IMR-90 (cell line): ENCODE measurements at regions not wholly inside any gene's neighbourhood (a gene's known extent, or its start where the extent isn't known, plus 50 kb on each side); places are given as distances from the start of the nearest gene placed in this dataset.

Experiments
- ATAC-seq: fragments of 200-7000 bp; cut with Tn5 transposase; 2 replicates; pipeline ENCODE4 v1.9.1; 2020; ENCODE audit warnings: low read depth, mild to moderate bottlenecking, moderate library complexity
- BruUV-seq: library from RNA; stranded (reverse); fragments of 400-500 nt; replicated peaks from 2 replicates; lab custom pipeline; 2021; lab: Mats Ljungman, UMichigan
- CTCF ChIA-PET: fragments of 300-600 bp; formaldehyde crosslinking; extraction: SDS; loops from one replicate; lab custom pipeline; 2021; ENCODE audit warnings: antibody characterized with exemption; lab: Yijun Ruan, JAX
- POLR2A ChIA-PET: fragments of 300-600 bp; sonication (Branson Sonifier 250); formaldehyde crosslinking; loops from one replicate; lab custom pipeline; 2022; ENCODE audit warnings: antibody characterized with exemption; ENCODE audit not compliant: unreplicated experiment; lab: Charles Lee
- DNase-seq: peaks from one replicate; pipeline ENCODE4 v3.0.0; 2013
- H2AFZ ChIP-seq: replicated peaks from 2 replicates; pipeline ENCODE3; 2013; ENCODE audit warnings: low read length, mild to moderate bottlenecking; ENCODE audit not compliant: poor library complexity
- H2AK5ac ChIP-seq: 2 replicates; pipeline ENCODE4 v1.6.1; 2013; ENCODE audit warnings: low read depth, low read length, inconsistent platforms
- H2AK9ac ChIP-seq: replicated peaks from 2 replicates; pipeline ENCODE3; 2013; ENCODE audit warnings: mild to moderate bottlenecking, low read depth, low read length, moderate library complexity; ENCODE audit not compliant: poor library complexity
- H2BK120ac ChIP-seq: 2 replicates; pipeline ENCODE4 v1.6.1; 2013; ENCODE audit warnings: low read depth, low read length, inconsistent platforms
- H2BK15ac ChIP-seq: 3 replicates; pipeline ENCODE4 v1.6.1; 2013; ENCODE audit warnings: low read depth, low read length, inconsistent platforms
- H2BK20ac ChIP-seq: 2 replicates; pipeline ENCODE4 v1.6.1; 2013; ENCODE audit warnings: low read depth, mild to moderate bottlenecking, inconsistent platforms, low read length, moderate library complexity
- H2BK5ac ChIP-seq: 2 replicates; pipeline ENCODE4 v1.6.1; 2013; ENCODE audit warnings: mild to moderate bottlenecking, low read depth, low read length, inconsistent platforms; ENCODE audit not compliant: poor library complexity, severe bottlenecking
- H3K14ac ChIP-seq: replicated peaks from 2 replicates; pipeline ENCODE4 v1.6.1; 2013; ENCODE audit warnings: low read depth, low read length, inconsistent platforms
- H3K18ac ChIP-seq: 2 replicates; pipeline ENCODE4 v1.6.1; 2013; ENCODE audit warnings: low read depth, low read length, control low read depth
- H3K23ac ChIP-seq: 2 replicates; pipeline ENCODE4 v1.6.1; 2013; ENCODE audit warnings: low read depth, low read length, inconsistent platforms
- H3K27ac ChIP-seq: 2 replicates; pipeline ENCODE4 v1.5.1; 2013; ENCODE audit warnings: mild to moderate bottlenecking, control low read depth, low read length; ENCODE audit not compliant: insufficient read depth
- H3K27me3 ChIP-seq: 2 replicates; pipeline ENCODE4 v1.6.1; 2013; ENCODE audit warnings: low read length; ENCODE audit not compliant: control insufficient read depth, insufficient read depth
- H3K36me3 ChIP-seq: 2 replicates; pipeline ENCODE4 v1.6.1; 2013; ENCODE audit warnings: low read length, mixed read lengths; ENCODE audit not compliant: control insufficient read depth, insufficient read depth
- H3K4ac ChIP-seq: 2 replicates; pipeline ENCODE4 v1.6.1; 2013; ENCODE audit warnings: low read depth, low read length, inconsistent platforms
- H3K4me1 ChIP-seq: 2 replicates; pipeline ENCODE4 v1.6.1; 2013; ENCODE audit warnings: low read length, mixed read lengths; ENCODE audit not compliant: control insufficient read depth, insufficient read depth
- H3K4me2 ChIP-seq: 2 replicates; pipeline ENCODE4 v1.6.1; 2013; ENCODE audit warnings: low read depth, mild to moderate bottlenecking, control low read depth, low read length, moderate library complexity
- H3K4me3 ChIP-seq: 2 replicates; pipeline ENCODE4 v1.5.1; 2013; ENCODE audit warnings: low read depth, mild to moderate bottlenecking, control low read depth, low read length, moderate library complexity; ENCODE audit not compliant: insufficient read depth
- H3K56ac ChIP-seq: 2 replicates; pipeline ENCODE4 v1.6.1; 2013; ENCODE audit warnings: low read length, inconsistent platforms; ENCODE audit not compliant: insufficient read depth; ENCODE audit errors: extremely low read depth
- H3K79me1 ChIP-seq, 2 experiments: 2 replicates each; pipeline ENCODE4 v1.6.1; 2013; ENCODE audit warnings: low read length in 2 of 2, inconsistent platforms in 1 of 2, low read depth in 1 of 2
- H3K9ac ChIP-seq: 2 replicates; pipeline ENCODE4 v1.6.1; 2013; ENCODE audit warnings: low read depth, low read length, control low read depth
- H3K9me1 ChIP-seq: 2 replicates; pipeline ENCODE4 v1.6.1; 2013; ENCODE audit warnings: low read length, inconsistent platforms; ENCODE audit not compliant: insufficient read depth
- H3K9me3 ChIP-seq: 2 replicates; pipeline ENCODE4 v1.6.1; 2013; ENCODE audit warnings: low read length; ENCODE audit not compliant: control insufficient read depth, insufficient read depth
- H4K20me1 ChIP-seq: 2 replicates; pipeline ENCODE4 v1.6.1; 2013; ENCODE audit warnings: low read length, inconsistent platforms; ENCODE audit not compliant: insufficient read depth
- H4K5ac ChIP-seq: 2 replicates; pipeline ENCODE4 v1.6.1; 2013; ENCODE audit warnings: mild to moderate bottlenecking, low read depth, low read length, control low read depth
- H4K8ac ChIP-seq, 2 experiments: 2 replicates each; pipeline ENCODE4 v1.6.1; 2013; ENCODE audit warnings: low read depth in 2 of 2, low read length in 2 of 2, control low read depth in 1 of 2, inconsistent platforms in 1 of 2
- H4K91ac ChIP-seq: 2 replicates; pipeline ENCODE4 v1.6.1; 2013; ENCODE audit warnings: low read depth, low read length, inconsistent platforms; ENCODE audit not compliant: insufficient read depth
- BHLHE40 ChIP-seq: fragments of 150-350 bp; IDR thresholded peaks from 2 replicates; pipeline ENCODE4 v1.6.1; 2016; ENCODE audit warnings: mild to moderate bottlenecking, low read depth, low read length
- CEBPB ChIP-seq: IDR thresholded peaks from 2 replicates; pipeline ENCODE4 v1.6.1; 2012; ENCODE audit warnings: low read depth, low read length, improper control_type of control experiment
- CHD1 ChIP-seq: IDR thresholded peaks from 2 replicates; pipeline ENCODE4 v1.6.1; 2012; ENCODE audit warnings: low read depth, low read length, improper control_type of control experiment
- FOS ChIP-seq: fragments of 150-350 bp; IDR thresholded peaks from 2 replicates; pipeline ENCODE4 v1.6.1; 2016; ENCODE audit warnings: low read depth, low read length
- MAFK ChIP-seq: IDR thresholded peaks from 2 replicates; pipeline ENCODE4 v1.6.1; 2012; ENCODE audit warnings: low read depth, low read length, improper control_type of control experiment
- MAZ ChIP-seq: IDR thresholded peaks from 2 replicates; pipeline ENCODE4 v1.6.1; 2012; ENCODE audit warnings: low read depth, mild to moderate bottlenecking, low read length, improper control_type of control experiment, moderate library complexity, borderline replicate concordance
- MXI1 ChIP-seq: IDR thresholded peaks from 2 replicates; pipeline ENCODE4 v1.6.1; 2012; ENCODE audit warnings: low read depth, mild to moderate bottlenecking, low read length, moderate library complexity, borderline replicate concordance
- NFE2L2 ChIP-seq: fragments of 150-350 bp; IDR thresholded peaks from 2 replicates; pipeline ENCODE4 v1.6.1; 2016; ENCODE audit warnings: low read depth, mild to moderate bottlenecking, low read length
- POLR2A ChIP-seq: IDR thresholded peaks from 2 replicates; pipeline ENCODE4 v1.6.1; 2012; ENCODE audit warnings: mild to moderate bottlenecking, low read depth, low read length
- RAD21 ChIP-seq: IDR thresholded peaks from 2 replicates; pipeline ENCODE4 v1.6.1; 2012; ENCODE audit warnings: low read length, improper control_type of control experiment
- RCOR1 ChIP-seq: IDR thresholded peaks from 2 replicates; pipeline ENCODE4 v1.6.1; 2012; ENCODE audit warnings: mild to moderate bottlenecking, low read length, improper control_type of control experiment; ENCODE audit not compliant: insufficient replicate concordance
- RFX5 ChIP-seq: IDR thresholded peaks from 2 replicates; pipeline ENCODE4 v1.8.0; 2012; ENCODE audit warnings: low read depth, mild to moderate bottlenecking, low read length, moderate library complexity
- SMC3 ChIP-seq: fragments of 150-350 bp; IDR thresholded peaks from 2 replicates; pipeline ENCODE4 v1.6.1; 2016; ENCODE audit warnings: low read depth, mild to moderate bottlenecking, antibody characterized with exemption, low read length, moderate library complexity
- WGBS, 2 experiments: methylation state at CpG; one replicate each; pipeline versions ENCODE4 v1.1.5 to v1.1.7; 2013; ENCODE audit warnings: missing lambda C conversion rate in 2 of 2; ENCODE audit not compliant: insufficient read length in 1 of 2; ENCODE audit errors: extremely low coverage in 2 of 2; 5-methylcytosine and 5-hydroxymethylcytosine counted together
- dilution Hi-C: fragments of 300-500 bp; cut with HindIII; formaldehyde crosslinking; loops from one replicate; pipeline ENCODE4 v1.14.3; 2018; ENCODE audit warnings: low sequenced_read_pairs; ENCODE audit not compliant: unreplicated experiment
- in situ Hi-C: fragments of 300-500 bp; cut with MboI; formaldehyde crosslinking; loops from 3 replicates; pipeline ENCODE4 v1.14.3; 2019; ENCODE audit warnings: low sequenced_read_pairs, inconsistent platforms, mixed read lengths
- intact Hi-C: fragments of 100-400 bp; cut with micrococcal nuclease; formaldehyde crosslinking; loops from 2 replicates; pipeline ENCODE4 v1.10.0; 2022
- TF ChIP-seq, protein P1 (sequence below): fragments of 150-350 bp; IDR thresholded peaks from 2 replicates; pipeline ENCODE4 v1.6.1; 2017; ENCODE audit warnings: mild to moderate bottlenecking, antibody characterized with exemption, low read length, low read depth
- TF ChIP-seq, protein P2 (sequence below): fragments of 150-350 bp; IDR thresholded peaks from 2 replicates; pipeline ENCODE4 v1.6.1; 2016; ENCODE audit warnings: low read depth, mild to moderate bottlenecking, low read length, moderate library complexity, borderline replicate concordance
- TF ChIP-seq, protein P3 (sequence below): conservative IDR thresholded peaks from 2 replicates; pipeline ENCODE4 v1.5.1; 2012; ENCODE audit warnings: mild to moderate bottlenecking, low read depth, low read length, improper control_type of control experiment

DNA sequence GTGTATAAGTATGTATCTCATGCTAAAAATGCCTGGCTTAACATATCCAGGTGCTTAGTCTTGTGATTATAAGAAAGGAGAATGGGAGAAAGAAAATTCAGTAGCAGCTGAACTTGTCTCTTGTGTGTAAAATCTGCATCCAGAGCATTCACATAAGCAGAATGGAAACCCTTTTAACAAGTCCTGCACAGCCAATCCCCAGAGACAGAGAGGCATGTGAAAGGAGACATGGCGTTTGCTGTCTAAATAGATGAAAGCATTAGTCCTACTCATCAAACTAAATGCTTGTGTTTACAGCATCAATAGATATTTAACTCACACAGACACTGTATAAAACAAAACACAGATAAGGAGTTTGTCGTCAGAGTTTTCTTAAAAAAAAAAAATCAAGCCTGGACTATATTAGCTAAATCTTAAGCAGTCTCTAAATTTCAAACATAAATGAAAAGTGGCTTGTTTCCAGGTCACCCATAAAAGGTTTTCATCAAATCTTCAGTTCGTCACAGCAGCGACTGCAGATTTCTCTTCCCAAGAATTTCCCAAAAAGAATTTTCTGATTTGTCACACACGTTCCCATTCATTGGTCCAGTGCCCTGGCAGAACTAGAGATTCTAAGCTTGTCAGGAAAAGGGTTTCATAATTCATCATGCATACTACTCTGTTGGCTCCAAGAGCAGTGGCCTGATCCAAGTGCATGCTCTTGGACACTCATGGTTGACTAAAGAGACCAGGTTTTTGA lies 249.2 kb downstream of the BTG1 start:
- no peaks in the 10 kb centered on the region for H3K9me3 ChIP-seq
- no peak overlapping the region for H3K56ac ChIP-seq
- H2AK9ac ChIP-seq, result no peak overlapping the region
- H2AFZ ChIP-seq, result no peak overlapping the region
- H2BK5ac ChIP-seq, result no peak overlapping the region
- H3K9me1 ChIP-seq, result 0 out of 2 replicates have a peak, but pooled peaks cover 2% of the 10 kb centered on the region
- no peak overlapping the region for H2BK15ac ChIP-seq
- H4K91ac ChIP-seq, result no peak overlapping the region
- no peaks in the 10 kb centered on the region for H3K36me3 ChIP-seq
- dilution Hi-C loops (no loop called here), in situ Hi-C loops (no loop called here), intact Hi-C loops (no loop called here)
- H3K18ac ChIP-seq, result no peak overlapping the region
- H3K14ac ChIP-seq, result no peak overlapping the region
- no peaks in the 10 kb centered on the region for H4K20me1 ChIP-seq
- ChIA-PET CTCF (no interaction called here), POLR2A (no interaction called here)
- H3K23ac ChIP-seq, result no peak overlapping the region
- 40% methylated on average over 1 of the region's 5 CpGs; no CpG with 5 or more reads in 1 of the 2 experiments for WGBS, 2 experiments
- TF ChIP-seq FOS, result no peak
- TF ChIP-seq NFE2L2, result no peak
- no peak for TF ChIP-seq SMC3
- no peak for TF ChIP-seq MAFK
- no peak for TF ChIP-seq CHD1
- TF ChIP-seq CEBPB, result no peak
- no peak for TF ChIP-seq MAZ
- TF ChIP-seq, protein P1, sequence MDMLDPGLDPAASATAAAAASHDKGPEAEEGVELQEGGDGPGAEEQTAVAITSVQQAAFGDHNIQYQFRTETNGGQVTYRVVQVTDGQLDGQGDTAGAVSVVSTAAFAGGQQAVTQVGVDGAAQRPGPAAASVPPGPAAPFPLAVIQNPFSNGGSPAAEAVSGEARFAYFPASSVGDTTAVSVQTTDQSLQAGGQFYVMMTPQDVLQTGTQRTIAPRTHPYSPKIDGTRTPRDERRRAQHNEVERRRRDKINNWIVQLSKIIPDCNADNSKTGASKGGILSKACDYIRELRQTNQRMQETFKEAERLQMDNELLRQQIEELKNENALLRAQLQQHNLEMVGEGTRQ, result no peak
- TF ChIP-seq MXI1, result no peak
- no peak for TF ChIP-seq POLR2A
- TF ChIP-seq RAD21, result no peak
- TF ChIP-seq, protein P2, sequence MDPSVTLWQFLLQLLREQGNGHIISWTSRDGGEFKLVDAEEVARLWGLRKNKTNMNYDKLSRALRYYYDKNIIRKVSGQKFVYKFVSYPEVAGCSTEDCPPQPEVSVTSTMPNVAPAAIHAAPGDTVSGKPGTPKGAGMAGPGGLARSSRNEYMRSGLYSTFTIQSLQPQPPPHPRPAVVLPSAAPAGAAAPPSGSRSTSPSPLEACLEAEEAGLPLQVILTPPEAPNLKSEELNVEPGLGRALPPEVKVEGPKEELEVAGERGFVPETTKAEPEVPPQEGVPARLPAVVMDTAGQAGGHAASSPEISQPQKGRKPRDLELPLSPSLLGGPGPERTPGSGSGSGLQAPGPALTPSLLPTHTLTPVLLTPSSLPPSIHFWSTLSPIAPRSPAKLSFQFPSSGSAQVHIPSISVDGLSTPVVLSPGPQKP, result no peak
- no peak for TF ChIP-seq RCOR1
- no peak for TF ChIP-seq BHLHE40
- TF ChIP-seq, protein P3, sequence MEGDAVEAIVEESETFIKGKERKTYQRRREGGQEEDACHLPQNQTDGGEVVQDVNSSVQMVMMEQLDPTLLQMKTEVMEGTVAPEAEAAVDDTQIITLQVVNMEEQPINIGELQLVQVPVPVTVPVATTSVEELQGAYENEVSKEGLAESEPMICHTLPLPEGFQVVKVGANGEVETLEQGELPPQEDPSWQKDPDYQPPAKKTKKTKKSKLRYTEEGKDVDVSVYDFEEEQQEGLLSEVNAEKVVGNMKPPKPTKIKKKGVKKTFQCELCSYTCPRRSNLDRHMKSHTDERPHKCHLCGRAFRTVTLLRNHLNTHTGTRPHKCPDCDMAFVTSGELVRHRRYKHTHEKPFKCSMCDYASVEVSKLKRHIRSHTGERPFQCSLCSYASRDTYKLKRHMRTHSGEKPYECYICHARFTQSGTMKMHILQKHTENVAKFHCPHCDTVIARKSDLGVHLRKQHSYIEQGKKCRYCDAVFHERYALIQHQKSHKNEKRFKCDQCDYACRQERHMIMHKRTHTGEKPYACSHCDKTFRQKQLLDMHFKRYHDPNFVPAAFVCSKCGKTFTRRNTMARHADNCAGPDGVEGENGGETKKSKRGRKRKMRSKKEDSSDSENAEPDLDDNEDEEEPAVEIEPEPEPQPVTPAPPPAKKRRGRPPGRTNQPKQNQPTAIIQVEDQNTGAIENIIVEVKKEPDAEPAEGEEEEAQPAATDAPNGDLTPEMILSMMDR, result no peak
- no peak for TF ChIP-seq RFX5
- no peak overlapping the region for H3K4me3 ChIP-seq
- H3K4me2 ChIP-seq, result no peak overlapping the region
- H4K8ac ChIP-seq, result no peak overlapping the region
- DNase-seq (no peak), ATAC-seq (no peak)
- H3K27me3 ChIP-seq, result no peaks in the 10 kb centered on the region
- no TSS peak for BruUV-seq
- no peak overlapping the region for H2BK20ac ChIP-seq
- H3K9ac ChIP-seq, result no peak overlapping the region
- no peak overlapping the region for H4K5ac ChIP-seq
- no peak overlapping the region for H3K27ac ChIP-seq
- no peak overlapping the region for H2AK5ac ChIP-seq
- H3K4me1 ChIP-seq, result peaks cover 2% of the 10 kb centered on the region; the same call in 1 of the 2 replicates
- H3K79me1 ChIP-seq, result no peaks in the 10 kb centered on the region
- H2BK120ac ChIP-seq, result no peak overlapping the region
- no peak overlapping the region for H3K4ac ChIP-seq
